B cell (primary cell): ENCODE measurements at regions not wholly inside any gene's neighbourhood (a gene's known extent, or its start where the extent isn't known, plus 50 kb on each side); places are given as distances from the start of the nearest gene placed in this dataset.

Experiments
- EZH2 ChIP-seq: IDR thresholded peaks from 2 replicates; pipeline ENCODE4 v1.6.1; 2012; ENCODE audit warnings: borderline replicate concordance, low read depth, mild to moderate bottlenecking, moderate library complexity, low read length; ENCODE audit not compliant: insufficient read depth, poor library complexity, severe bottlenecking
- TF ChIP-seq, protein P1 (sequence below): fragments of 200-600 bp; IDR thresholded peaks from one replicate; pipeline ENCODE4 v1.8.0; 2022; ENCODE audit warnings: antibody characterized with exemption, mild to moderate bottlenecking

GRCh38 chr11:80379620-80380278 is 938.9 kb upstream of the TENM4 start:
- TF ChIP-seq, protein P1, sequence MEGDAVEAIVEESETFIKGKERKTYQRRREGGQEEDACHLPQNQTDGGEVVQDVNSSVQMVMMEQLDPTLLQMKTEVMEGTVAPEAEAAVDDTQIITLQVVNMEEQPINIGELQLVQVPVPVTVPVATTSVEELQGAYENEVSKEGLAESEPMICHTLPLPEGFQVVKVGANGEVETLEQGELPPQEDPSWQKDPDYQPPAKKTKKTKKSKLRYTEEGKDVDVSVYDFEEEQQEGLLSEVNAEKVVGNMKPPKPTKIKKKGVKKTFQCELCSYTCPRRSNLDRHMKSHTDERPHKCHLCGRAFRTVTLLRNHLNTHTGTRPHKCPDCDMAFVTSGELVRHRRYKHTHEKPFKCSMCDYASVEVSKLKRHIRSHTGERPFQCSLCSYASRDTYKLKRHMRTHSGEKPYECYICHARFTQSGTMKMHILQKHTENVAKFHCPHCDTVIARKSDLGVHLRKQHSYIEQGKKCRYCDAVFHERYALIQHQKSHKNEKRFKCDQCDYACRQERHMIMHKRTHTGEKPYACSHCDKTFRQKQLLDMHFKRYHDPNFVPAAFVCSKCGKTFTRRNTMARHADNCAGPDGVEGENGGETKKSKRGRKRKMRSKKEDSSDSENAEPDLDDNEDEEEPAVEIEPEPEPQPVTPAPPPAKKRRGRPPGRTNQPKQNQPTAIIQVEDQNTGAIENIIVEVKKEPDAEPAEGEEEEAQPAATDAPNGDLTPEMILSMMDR = no peak
- no peak for TF ChIP-seq EZH2
